GM19468 (cell line): ENCODE measurements at regions not wholly inside any gene's neighbourhood (a gene's known extent, or its start where the extent isn't known, plus 50 kb on each side); places are given as distances from the start of the nearest gene placed in this dataset.

Experiments used
- ATAC-seq: cut with Tn5 transposase; IDR thresholded peaks from one replicate; pipeline ENCODE4 v1.9.1; 2021; ENCODE audit warnings: mild to moderate bottlenecking, moderate library complexity, moderate number of reproducible peaks; ENCODE audit not compliant: unreplicated experiment; ENCODE audit errors: extremely low read depth

DNA sequence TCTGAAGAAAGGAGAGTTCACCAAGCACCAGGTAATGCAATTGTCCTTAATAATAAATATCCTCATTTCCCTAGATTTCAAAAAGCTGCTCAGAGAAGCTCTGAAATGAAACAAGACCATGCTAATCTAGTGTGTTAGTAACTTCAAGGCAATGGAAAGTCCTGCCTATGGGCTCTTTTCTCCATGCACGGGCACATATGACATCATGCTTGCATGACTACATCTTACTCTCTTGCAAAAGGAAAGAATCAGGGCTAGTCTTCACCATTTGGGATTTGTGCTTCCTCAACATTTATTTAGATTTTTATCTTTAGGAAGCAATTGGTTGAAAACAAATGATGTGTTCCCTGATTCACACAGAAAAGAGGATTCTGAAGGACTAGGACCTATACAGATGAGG, 204.0 kb upstream of the POU3F3 start:
- no peak for ATAC-seq

DNA sequence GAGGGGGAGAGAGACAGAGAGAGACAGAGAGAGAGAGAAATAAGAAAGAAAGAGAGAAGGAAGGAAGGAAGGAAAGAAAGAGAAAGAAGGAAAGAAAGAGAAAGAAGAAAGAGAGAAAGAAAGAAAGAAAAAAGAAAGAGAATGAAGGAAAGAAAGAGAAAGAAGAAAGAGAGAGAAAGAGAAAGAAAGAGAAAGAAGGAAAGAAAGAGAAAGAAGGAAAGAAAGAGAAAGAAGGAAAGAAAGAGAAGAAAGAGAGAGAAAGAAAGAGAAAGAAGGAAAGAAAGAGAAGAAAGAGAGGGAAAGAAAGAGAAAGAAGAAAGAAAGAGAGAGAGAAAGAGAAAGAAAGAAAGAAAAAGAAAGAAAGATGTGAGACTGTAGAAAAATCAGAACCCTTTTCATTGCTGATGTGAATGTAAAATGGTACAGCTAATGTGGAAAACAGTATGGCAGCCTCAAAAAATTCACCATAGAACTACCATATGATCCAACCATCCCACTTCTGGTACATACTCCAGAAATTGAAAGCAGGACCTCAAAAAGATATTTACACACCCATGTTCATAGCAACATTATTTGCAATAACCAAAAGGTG, 203.4 kb upstream of the POU3F3 start:
- no peak for ATAC-seq

DNA sequence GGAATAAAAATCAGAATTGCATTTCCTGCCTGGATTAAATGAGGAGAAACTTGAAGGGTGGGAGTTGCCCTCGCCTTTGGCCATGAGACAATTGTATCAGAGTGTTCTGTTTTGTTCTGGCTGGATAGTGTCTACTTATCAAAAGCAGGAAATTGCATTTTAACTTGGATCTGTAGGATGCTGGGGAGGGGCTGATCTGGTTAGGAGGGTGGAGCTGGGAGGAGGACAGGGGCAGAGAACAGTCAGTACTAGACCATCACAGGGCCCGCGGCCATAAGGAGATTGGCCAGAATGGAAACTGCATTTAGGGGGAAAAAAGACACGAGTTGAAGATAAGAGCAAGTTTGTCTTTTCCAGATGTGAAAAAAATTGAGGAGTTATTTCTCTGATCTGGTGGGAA, 199.1 kb upstream of the POU3F3 start:
- ATAC-seq, result no peak

DNA sequence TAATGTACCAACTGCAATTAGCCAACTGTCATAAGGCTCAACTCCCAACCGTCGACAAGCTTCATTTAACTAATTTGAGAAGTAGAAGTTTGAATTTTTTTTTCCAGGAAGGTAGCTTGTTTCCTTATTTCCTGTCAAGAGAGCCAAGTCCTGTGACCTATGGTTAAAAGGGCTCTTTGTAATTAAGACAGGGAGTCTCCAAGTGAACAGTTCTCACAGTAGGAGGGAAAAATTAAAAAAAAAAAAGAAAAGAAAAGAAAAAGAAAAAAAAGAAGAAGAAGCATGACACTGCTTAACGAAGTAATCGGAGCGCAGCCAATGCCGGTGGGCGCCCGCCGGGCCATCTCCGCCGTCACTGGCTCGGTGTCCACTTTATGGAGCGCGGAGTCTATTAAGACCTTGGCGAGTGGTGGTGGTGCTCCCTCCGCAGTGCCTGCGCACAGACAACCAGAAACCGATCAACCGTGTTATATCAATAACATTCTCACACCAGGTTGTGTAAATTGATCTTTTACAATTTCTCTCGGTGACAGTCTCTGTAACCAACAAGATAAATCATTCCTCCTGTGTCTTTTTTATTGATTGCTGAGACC, 197.2 kb upstream of the POU3F3 start:
- no peak for ATAC-seq

DNA sequence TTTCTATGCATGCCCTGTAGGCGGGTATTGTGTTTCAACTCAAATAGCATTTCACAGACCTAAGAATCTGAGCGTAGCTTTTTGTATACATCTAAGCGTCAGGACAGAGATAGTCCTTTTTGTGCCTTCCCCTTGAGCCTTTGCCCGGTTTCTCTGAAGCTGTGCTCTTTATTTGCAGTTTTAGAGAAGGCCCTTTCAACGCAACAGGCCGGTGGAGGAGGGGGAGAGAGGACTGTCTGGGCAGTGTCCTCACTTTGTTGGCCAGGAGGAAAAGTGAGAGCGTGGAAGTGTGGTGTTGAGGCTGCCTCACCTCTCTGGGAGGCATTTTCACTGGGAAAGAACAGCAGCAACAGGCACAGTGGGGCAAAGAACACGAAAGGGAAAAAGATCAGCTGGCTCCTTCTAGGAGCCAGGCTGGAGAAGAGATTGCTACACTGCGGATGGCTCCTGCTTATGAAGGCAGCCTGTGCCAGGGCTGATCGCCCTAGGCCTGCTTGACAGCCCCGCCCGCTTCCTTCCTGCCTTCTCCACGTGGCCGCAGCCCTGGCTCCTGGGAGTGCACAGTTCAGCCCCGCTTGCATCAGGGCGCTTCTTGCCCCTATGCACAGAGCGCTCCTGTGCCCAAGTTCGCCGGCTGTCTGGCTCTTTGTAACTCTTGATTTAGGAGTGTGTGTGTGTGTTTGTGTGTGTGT, 195.6 kb upstream of the POU3F3 start:
- ATAC-seq, result no peak

DNA sequence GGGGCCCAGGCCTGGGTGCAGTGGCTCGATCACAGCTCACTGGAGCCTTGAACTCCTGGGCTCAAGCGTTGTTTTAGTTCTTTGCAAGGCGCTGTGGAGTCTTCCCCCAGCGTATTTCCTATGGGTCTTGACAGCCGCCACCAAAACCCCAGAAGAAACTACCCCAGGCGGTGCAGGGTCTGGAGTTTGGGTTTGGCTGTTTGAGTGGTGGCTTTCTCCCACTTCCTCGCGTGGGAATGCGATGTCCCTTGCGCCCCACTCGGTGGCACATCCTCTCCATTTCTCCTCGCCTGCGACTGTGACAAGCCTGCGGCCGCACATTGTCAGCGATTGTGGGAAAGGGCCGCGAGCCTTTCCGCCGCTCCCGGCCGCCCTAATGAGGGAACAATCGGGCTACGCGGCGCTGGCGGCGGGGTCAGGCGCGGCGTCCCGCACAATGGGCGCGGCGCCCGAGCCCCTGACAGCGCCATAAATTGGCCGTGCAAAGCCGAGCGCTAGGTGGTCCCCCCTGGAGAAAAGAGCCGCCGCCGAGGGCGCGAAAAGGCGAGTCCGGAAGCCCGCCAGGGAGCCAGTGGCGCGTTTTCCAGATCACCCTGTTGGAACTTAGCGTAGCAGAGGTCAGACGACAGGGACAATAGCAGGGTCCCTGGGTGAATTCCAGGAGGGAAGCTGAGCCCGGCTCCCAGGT, 194.9 kb upstream of the POU3F3 start:
- ATAC-seq, result no peak

DNA sequence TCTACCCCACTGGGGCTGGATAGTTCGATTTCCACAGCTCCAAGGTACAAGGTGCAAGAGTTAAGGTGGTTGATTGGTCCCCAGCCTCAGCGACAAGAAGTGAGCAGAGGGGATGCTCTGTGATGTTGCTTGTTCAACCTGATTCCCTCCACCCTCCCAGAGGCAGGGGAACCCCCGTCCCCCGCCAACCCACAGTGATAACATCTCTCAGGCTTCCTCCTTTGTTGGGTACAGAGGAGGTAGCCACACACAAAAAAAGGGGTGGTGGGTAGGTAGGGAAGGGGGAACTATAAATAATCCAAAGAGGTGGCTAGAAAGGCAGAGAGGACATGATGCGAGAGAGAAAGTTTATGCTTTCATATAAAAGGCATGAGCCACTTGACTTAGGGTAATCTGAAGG, 192.9 kb upstream of the POU3F3 start:
- no peak for ATAC-seq

DNA sequence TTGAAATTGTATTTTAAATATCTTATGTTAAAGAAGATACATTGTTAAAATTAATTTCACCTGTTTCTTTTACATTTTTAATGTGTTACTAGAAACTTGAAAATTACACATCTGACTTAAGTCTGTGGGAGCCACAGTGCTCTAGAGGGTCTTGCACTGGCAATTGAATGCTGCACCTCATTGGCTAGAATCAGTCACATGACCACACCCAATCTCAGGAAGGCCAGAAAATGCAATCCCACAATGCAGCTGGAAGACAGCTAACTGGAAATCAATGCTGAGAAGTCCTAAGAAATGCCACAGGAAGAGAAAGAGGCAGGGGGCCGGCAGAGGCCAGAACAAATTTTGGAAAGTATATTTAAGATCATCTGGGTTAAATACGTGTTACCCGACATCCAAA, 189.2 kb upstream of the POU3F3 start:
- no peak for ATAC-seq

DNA sequence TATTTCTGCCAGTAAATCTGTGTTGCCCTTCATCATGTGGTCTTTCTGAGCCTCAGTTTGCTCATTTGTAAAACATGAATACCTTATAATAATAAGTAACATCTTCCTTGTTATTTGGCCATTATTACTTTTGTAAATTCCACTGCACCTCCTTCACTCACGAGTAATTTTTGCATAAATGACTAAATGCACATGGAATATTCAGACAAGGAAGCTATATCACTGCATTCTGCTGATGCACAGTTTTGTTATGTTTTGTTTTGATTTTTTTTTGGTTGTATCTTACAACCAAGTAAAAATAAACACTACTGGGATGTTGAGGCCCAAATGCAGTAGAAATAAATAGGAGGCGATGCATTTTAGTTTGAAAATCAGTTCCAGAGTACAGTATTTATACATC, 185.3 kb upstream of the POU3F3 start:
- no peak for ATAC-seq

DNA sequence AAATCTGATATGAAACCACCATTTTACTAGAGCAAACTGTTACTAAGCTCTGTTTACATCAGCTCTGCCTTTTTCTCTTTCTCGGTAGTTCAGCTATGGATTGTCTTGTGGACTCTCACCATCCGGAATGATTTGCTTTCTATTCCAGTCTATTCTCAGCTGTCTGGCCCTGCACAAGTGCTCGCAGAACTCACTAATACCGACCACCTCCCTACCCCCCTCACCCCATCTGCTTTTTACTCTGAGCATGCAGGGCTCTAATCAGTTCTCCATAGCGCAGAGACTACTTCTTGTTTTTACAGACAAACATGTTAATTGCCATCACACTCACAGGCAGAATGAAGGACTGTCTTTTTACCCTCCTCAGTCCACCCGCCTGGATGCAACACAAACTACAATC, 180.7 kb upstream of the POU3F3 start:
- no peak for ATAC-seq

DNA sequence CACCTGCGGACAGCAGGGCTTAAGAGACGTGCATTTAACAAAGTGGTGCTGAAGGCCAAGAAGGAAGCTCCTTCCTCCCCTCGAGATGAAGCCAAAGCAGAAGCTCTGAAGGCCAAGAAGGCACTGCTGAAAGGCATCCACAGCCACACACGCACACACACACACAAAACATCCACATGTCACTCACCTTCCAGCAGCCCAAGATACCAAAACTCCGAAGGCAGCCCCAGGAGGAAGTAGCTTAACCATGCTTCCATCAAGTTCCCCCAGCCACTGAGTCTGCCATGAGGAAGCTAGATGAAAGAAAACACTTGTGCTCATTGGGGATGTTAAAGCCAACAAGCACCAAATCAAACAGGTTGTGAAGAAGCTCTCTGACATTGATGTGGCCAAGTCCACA, 175.7 kb upstream of the POU3F3 start:
- ATAC-seq, result no peak

DNA sequence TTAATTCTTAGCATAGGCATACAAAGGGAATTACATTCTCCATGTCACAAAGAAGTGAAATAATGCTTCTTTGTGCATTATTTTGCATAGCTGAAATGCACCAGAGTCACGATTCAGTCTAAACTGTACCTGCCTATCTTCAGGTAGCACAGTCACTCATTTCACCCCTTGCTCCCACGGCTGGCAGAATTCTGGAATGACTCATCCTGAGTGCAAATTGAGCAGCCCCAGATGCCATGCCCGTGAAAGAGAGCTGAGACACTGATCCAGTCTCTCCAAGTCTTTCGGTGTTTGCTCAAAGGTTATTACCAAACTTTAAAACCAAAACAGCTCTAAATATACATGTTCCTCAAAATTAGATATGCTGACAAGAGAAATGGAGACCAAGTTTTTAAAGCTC, 168.3 kb upstream of the POU3F3 start:
- ATAC-seq, result no peak

DNA sequence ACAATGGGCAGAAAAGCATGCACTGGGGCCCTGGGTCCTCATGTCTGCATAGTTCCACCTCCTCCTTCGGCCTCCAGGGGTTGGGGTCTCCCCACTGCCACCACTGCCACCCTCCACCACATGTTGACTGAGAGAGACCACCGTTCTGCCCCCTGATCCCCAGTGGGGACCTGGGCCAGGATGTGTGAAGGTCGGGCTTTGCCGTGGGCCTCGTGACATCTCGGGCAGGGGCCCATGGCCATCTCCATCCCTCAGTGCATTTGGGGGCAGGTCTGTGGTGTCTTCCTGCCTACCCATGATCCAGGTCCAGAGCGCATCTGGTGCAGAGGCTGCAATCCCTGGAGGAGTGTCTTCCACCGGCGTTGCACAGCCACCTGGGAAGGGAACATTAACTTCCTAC, 166.8 kb upstream of the POU3F3 start:
- no peak for ATAC-seq

DNA sequence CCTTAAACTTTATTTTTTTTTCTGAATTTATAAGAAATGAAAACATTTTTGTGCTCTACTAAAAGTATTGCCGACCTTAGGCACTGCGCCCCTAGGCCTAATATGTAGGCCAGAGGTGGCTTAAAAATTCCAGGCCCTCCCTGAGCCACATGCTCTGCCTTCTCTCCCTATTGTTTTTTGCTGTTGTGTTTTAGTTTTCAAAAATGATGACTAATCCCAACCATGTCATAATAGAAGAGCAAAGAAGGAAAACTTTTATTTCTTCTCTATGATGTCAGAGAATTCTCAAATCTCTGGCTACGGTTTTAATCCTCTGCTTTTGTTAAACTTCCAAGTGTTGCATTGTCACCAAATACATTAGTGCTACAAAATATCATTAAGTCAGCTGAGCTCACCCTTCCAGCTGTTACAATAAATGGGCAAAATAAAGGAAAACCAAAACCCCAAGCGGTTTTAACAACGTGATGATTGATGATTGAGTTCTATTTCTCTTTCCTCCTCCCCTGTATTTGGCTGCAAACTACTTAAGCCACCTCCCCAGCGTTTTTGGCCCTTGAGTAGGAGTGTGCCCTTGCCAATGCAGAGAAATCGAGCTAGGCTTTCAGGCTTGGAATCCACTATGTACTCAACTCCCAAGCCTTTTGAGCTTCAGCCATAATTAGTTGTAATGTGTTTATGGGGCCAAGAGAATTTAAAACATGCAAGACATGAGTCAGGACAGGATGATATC, 163.5 kb upstream of the POU3F3 start:
- ATAC-seq, result no peak

DNA sequence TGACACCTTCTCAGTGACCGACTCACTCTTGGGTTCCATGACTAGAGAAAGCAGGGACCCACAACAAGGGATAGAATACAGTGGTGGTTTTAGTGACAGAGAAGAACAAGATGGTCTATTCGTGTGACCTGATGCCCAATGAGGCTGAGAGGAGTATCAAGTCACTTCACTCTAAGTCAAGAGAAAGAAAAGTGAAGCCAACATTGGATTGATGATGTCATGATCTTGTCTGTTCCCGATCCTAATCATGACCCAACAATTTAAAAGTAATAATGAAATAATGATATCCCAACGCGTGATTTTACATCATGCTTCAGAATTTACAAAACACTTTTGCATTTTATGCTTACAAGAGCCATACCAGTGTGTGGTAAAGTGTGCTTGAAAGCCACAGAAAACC, 155.6 kb upstream of the POU3F3 start:
- ATAC-seq, result no peak

DNA sequence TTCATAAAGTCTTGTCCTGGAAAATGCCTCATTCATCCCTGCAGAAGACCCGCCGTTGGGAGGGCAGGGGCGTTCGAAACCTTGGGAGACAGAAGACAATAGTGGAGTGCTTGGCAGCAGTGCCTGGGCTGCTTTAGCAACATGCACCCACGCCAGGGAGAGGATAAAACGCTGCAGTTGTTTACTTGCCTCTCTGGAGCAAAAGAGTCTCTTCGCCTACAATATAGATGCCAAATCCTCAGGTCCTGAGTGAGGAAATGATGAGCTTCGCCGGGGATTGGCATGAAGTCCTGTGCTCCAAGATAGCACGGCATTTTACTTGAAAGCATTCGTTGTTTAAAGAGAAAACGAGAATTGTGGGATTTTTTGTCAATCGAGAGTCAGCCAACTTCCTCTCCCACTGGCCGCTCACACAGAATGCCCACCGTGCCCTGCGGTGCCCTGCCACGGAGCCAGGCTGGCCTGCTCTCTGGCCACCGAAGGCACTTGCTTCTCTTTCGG, 152.5 kb upstream of the POU3F3 start:
- no peak for ATAC-seq

DNA sequence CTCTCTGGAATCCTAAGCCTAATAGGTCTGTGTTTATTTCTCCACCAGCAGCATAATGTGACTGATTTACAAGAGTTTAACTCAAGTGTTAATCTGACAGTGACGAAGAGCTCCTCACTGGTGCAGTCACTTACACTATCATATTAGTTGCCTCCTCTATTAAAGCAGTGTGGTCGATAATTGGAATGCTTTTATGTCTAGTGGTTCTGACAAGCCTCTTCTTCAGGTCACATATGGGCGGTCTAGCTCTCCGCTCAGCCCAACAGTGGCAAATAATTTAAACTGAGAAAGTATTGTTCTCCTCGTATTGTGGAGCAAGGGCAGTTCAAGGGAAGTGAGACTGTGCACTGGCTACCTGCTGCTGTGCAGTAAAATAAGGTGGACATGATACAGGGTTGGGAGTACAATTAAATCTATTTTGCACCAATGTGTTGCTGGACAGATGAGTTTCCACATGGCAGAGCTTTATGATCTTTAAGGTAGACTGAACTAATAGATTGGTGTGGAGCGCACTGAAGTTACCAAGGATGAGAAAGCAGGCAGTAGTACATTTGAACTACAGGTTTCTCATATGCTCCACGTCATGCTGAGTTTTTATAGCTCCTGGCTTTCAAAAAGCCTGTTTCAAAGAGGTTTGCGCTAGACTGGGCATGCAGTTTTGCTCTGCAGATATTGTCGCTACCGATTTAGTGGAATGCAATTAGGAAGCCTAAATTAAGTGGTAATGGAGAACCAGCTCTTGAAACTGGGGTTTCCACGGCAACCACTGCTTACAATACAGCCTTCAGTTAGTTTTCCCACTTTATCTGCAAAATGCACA, 151.7 kb upstream of the POU3F3 start:
- no peak for ATAC-seq

DNA sequence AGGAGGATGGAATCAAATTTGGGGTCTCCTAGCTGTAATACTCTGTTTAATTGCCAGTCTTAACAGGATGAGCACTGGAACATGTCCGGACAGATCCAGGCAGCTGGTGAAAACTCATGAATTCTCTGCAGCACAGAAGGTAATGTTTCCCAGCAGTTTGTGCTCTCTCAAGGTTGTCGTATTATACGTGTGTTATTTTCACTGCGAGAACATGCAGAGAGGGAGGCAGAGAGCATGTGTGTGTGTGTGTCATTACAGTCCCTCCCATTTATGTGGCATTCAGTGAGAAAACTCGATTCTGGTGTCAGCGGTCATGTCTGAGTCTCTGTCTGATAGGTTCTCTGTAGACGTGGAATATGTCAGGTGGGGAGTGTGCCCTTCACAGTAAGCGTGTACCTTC, 150.2 kb upstream of the POU3F3 start:
- no peak for ATAC-seq

DNA sequence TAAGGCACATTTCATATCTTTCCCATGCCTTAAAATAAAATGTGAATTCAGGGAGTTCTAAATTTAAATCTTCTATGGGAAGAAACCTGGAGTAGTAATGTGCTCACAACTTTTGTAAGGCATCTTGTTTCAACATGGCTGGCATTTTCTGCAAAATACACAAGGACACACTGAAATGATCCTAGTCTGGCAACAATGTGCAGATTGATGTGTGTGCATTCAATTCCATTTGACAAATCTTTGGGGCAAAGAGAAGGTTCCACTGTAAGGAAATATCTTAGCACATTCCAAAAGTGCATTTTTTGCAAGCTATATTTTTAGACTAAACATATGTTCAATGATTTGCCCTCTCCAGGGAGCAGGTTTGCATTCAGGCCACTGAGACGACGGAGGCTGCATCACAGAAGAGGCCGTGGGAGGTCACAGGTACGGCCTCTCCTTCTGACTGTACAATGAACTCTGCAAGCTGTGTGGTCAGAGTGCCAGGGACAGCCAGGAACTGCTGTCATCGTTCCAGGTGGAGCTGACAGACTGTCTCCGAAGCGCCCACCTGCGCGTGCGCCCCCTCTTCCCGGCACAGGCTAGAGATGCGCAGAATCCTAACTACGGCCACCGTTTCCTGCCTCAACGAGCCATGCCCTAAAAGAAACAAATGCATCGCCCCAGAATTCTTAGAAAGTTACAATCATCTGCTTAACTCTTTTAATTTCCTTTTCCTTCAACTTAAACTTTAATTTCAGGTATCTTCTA, 149.2 kb upstream of the POU3F3 start:
- ATAC-seq, result no peak
